ENCODE measurements at regions not wholly inside any gene's neighbourhood (a gene's known extent, or its start where the extent isn't known, plus 50 kb on each side); places are given as distances from the start of the nearest gene placed in this dataset.

GRCh38 chr3:41143421-41144031 lies 55.8 kb upstream of the CTNNB1 start:
- TF ChIP-seq NANOG (IDR thresholded peaks at IDR 0.05; ENCODE audit: insufficient read depth, low read depth, low read length, poor library complexity, severe bottlenecking) (no peak), SP2 (IDR thresholded peaks at IDR 0.05; ENCODE audit: low read length) (no peak), POLR2A (IDR thresholded peaks at IDR 0.05; ENCODE audit: control extremely low read depth in 1 of 2, low read depth in 2 of 2, low read length in 2 of 2) (no peak), TAF1 (IDR thresholded peaks at IDR 0.05; ENCODE audit: low read depth, low read length) (no peak), CTCF (IDR thresholded peaks at IDR 0.05; ENCODE audit: control extremely low read depth in 1 of 3, insufficient read depth in 1 of 3, low read depth in 1 of 3, low read length in 3 of 3) (no peak), CREB1 (IDR thresholded peaks at IDR 0.05) (no peak), SRF (IDR thresholded peaks at IDR 0.05; ENCODE audit: low read depth, low read length) (no peak), CHD1 (IDR thresholded peaks at IDR 0.05; ENCODE audit: low read depth, low read length) (no peak), EP300 (IDR thresholded peaks at IDR 0.05; ENCODE audit: borderline replicate concordance in 1 of 2, low read depth in 2 of 2, low read length in 2 of 2) (no peak), EZH2 (IDR thresholded peaks at IDR 0.05; ENCODE audit: low read depth, low read length, severe bottlenecking) (no peak), HDAC2 (IDR thresholded peaks at IDR 0.05; ENCODE audit: borderline replicate concordance in 1 of 2, low read depth in 2 of 2, low read length in 2 of 2) (no peak)
